Left lobe of liver (tissue), 2 donors: ENCODE measurements at regions not wholly inside any gene's neighbourhood (a gene's known extent, or its start where the extent isn't known, plus 50 kb on each side); places are given as distances from the start of the nearest gene placed in this dataset.
"Not testable (repeated sequence)": the region's sequence is repeated elsewhere in the genome, so short reads cannot be mapped to it uniquely, and the experiment has no call there.

ENCODE experiments used
- ATAC-seq: fragments of 200-7000 bp; cut with Tn5 transposase; one replicate; pipeline ENCODE4 v1.9.1; 2020; ENCODE audit warnings: mild to moderate bottlenecking, moderate library complexity
- DNase-seq: peaks from one replicate; pipeline ENCODE4 v3.0.0-alpha.2; 2020; ENCODE audit warnings: low spot score
- donor health status: DM: no; HTN: no; CAD: no; lungs with moderate emphysema.
- donor health status: DM: no; HTN: yes; CAD: no.

GRCh38 chr2:224122542-224122941 is 83.5 kb upstream of the SERPINE2 start:
- ATAC-seq, result no peak
- no peak for DNase-seq

GRCh38 chr2:224121406-224122067 is 82.5 kb upstream of the SERPINE2 start:
- DNase-seq, result no peak
- ATAC-seq, result no peak

GRCh38 chr2:224120986-224121385 is 81.9 kb upstream of the SERPINE2 start:
- no peak for ATAC-seq
- DNase-seq, result no peak

- not testable (repeated sequence) for ATAC-seq, DNase-seq
These were observed 80.8 kb upstream of the SERPINE2 start for GRCh38 chr2:224119846-224120245.

GRCh38 chr2:224114428-224114827 is 75.3 kb upstream of the SERPINE2 start:
- no peak for DNase-seq
- ATAC-seq, result no peak

GRCh38 chr2:224113930-224114329 is 74.8 kb upstream of the SERPINE2 start:
- DNase-seq, ATAC-seq: not testable (repeated sequence)

- ATAC-seq (no peak), DNase-seq (no peak)
These were observed 72.5 kb upstream of the SERPINE2 start for GRCh38 chr2:224111576-224111975.

- ATAC-seq, result no peak
- no peak for DNase-seq
These were observed 71.7 kb upstream of the SERPINE2 start for GRCh38 chr2:224110811-224111210.

GRCh38 chr2:224109751-224110150 is 70.7 kb upstream of the SERPINE2 start:
- ATAC-seq, result no peak
- no peak for DNase-seq

- DNase-seq, result no peak
These were observed 67.7 kb upstream of the SERPINE2 start for GRCh38 chr2:224106794-224107193.

GRCh38 chr2:224104668-224105386 is 65.7 kb upstream of the SERPINE2 start:
- DNase-seq (no peak), ATAC-seq (no peak)

More at GRCh38 chr2:224106794-224107193, 67.7 kb upstream of the SERPINE2 start:
- no peak for ATAC-seq

GRCh38 chr2:224103651-224104050 is 64.6 kb upstream of the SERPINE2 start:
- no peak for ATAC-seq
- DNase-seq, result no peak

- ATAC-seq, result no peak
- DNase-seq, result no peak
These were observed 63.9 kb upstream of the SERPINE2 start for GRCh38 chr2:224102991-224103390.

GRCh38 chr2:224101820-224102630 is 62.9 kb upstream of the SERPINE2 start:
- DNase-seq (no peak), ATAC-seq (no peak)

- no peak for DNase-seq
- no peak for ATAC-seq
These were observed 61.0 kb upstream of the SERPINE2 start for GRCh38 chr2:224099861-224100643.

GRCh38 chr2:224098481-224099230 is 59.6 kb upstream of the SERPINE2 start:
- no peak for DNase-seq
- no peak for ATAC-seq

- ATAC-seq, result no peak
- no peak for DNase-seq
These were observed 55.3 kb upstream of the SERPINE2 start for GRCh38 chr2:224094413-224094812.

- ATAC-seq, DNase-seq: not testable (repeated sequence)
These were observed 52.6 kb upstream of the SERPINE2 start for GRCh38 chr2:224091671-224092070.

- not testable (repeated sequence) for DNase-seq, ATAC-seq
These were observed 50.5 kb upstream of the SERPINE2 start for GRCh38 chr2:224089606-224090005.
